ENCODE measurements at regions not wholly inside any gene's neighbourhood (a gene's known extent, or its start where the extent isn't known, plus 50 kb on each side); places are given as distances from the start of the nearest gene placed in this dataset.

GRCh38 chr10:8321990-8322389, 267.5 kb downstream of the GATA3 start:
- no peak for TF ChIP-seq CTCF (IDR thresholded peaks at IDR 0.05)
- TF ChIP-seq POLR2A (IDR thresholded peaks at IDR 0.05): no peak
- 72 to 83% methylated on average over 2 of the region's 2 CpGs for WGBS, 2 donors
- intact Hi-C loops (cut with DNase I): no loop called here

GRCh38 chr10:8323428-8324054, 269.1 kb downstream of the GATA3 start:
- Histone ChIP-seq H3K4me3 (no peak overlapping the region), H3K4me1 (no peaks in the 10 kb centered on the region), H3K27me3 (peaks cover 0 to 28% (median 0%) of the 10 kb centered on the region in 4 donors), H3K27ac (no peak overlapping the region), H3K9me3 (no peaks in the 10 kb centered on the region), H3K36me3 (no peaks in the 10 kb centered on the region)
- DNase-seq: no peak
- WGBS, 2 donors: 28 to 32% methylated on average over 3 of the region's 3 CpGs
- TF ChIP-seq CTCF (IDR thresholded peaks at IDR 0.05): no peak
- no peak for TF ChIP-seq POLR2A (IDR thresholded peaks at IDR 0.05)
- intact Hi-C loops (cut with DNase I): no loop called here

More at GRCh38 chr10:8321990-8322389, 267.5 kb downstream of the GATA3 start:
- Histone ChIP-seq H3K36me3 (no peaks in the 10 kb centered on the region), H3K9me3 (no peaks in the 10 kb centered on the region), H3K27ac (no peak overlapping the region), H3K4me1 (no peaks in the 10 kb centered on the region), H3K27me3 (peaks cover 0 to 28% (median 0%) of the 10 kb centered on the region in 4 donors), H3K4me3 (no peak overlapping the region)
- DNase-seq: no peak

- Histone ChIP-seq H3K9me3 (no peaks in the 10 kb centered on the region), H3K4me1 (no peaks in the 10 kb centered on the region), H3K36me3 (no peaks in the 10 kb centered on the region), H3K4me3 (no peak overlapping the region), H3K27me3 (peaks cover 0 to 32% (median 0%) of the 10 kb centered on the region in 4 donors), H3K27ac (no peak overlapping the region)
- TF ChIP-seq CTCF (IDR thresholded peaks at IDR 0.05) (no peak), POLR2A (IDR thresholded peaks at IDR 0.05) (no peak)
- no peak for DNase-seq
- intact Hi-C loops (cut with DNase I): no loop called here
- 65 to 67% methylated on average over 6 of the region's 6 CpGs for WGBS, 2 donors
Observed at GRCh38 chr10:8325024-8325980, 270.8 kb downstream of the GATA3 start.

GRCh38 chr10:8326396-8327139, 272.1 kb downstream of the GATA3 start:
- H3K9me3 ChIP-seq: no peaks in the 10 kb centered on the region
- intact Hi-C loops (cut with DNase I): no loop called here
- no peak for TF ChIP-seq POLR2A (IDR thresholded peaks at IDR 0.05)
- no peak for TF ChIP-seq CTCF (IDR thresholded peaks at IDR 0.05)
- DNase-seq: no peak
- H3K36me3 ChIP-seq: no peaks in the 10 kb centered on the region
- no peak overlapping the region for H3K27ac ChIP-seq
- 69 to 75% methylated on average over 18 of the region's 18 CpGs for whole genome bisulfite sequencing, 2 donors
- peaks cover 0 to 42% (median 0%) of the 10 kb centered on the region in 4 donors for H3K27me3 ChIP-seq
- H3K4me1 ChIP-seq: no peaks in the 10 kb centered on the region
- H3K4me3 ChIP-seq: no peak overlapping the region

GRCh38 chr10:8327140-8327423, 272.6 kb downstream of the GATA3 start:
- Histone ChIP-seq H3K4me3 (no peak overlapping the region), H3K27ac (no peak overlapping the region)
- 41 to 45% methylated on average over 1 of the region's 1 CpG for WGBS, 2 donors

More at GRCh38 chr10:8327140-8327423, 272.6 kb downstream of the GATA3 start:
- H3K36me3 ChIP-seq: no peaks in the 10 kb centered on the region
- DNase-seq: no peak
- TF ChIP-seq CTCF (IDR thresholded peaks at IDR 0.05) (no peak), POLR2A (IDR thresholded peaks at IDR 0.05) (no peak)
- H3K4me1 ChIP-seq: peaks cover 0 to 2% (median 2%) of the 10 kb centered on the region in 3 donors
- intact Hi-C loops (cut with DNase I): no loop called here
- H3K9me3 ChIP-seq: no peaks in the 10 kb centered on the region
- H3K27me3 ChIP-seq: peaks cover 0 to 45% (median 0%) of the 10 kb centered on the region in 4 donors

Measured in esophagus squamous epithelium (tissue), 5 donors.